ENCODE measurements at regions not wholly inside any gene's neighbourhood (a gene's known extent, or its start where the extent isn't known, plus 50 kb on each side); places are given as distances from the start of the nearest gene placed in this dataset.

- ChIA-PET POLR2A (no interaction called here), CTCF (ENCODE audit: low intra/inter-chr PET ratio, low total read pairs) (no interaction called here)
- TF ChIP-seq MAFF (IDR thresholded peaks at IDR 0.05; ENCODE audit: low read depth, low read length): no peak
- TF ChIP-seq GATAD2A (CRISPR knock-in tag; IDR thresholded peaks at IDR 0.05): no peak
- TF ChIP-seq HBP1 (CRISPR knock-in tag; IDR thresholded peaks at IDR 0.05; ENCODE audit: low read depth): no peak
- H2AFZ ChIP-seq (ENCODE audit: low read length): no peak overlapping the region
- FAIRE-seq: no peak
- H4K20me1 ChIP-seq (ENCODE audit: insufficient read depth, low read length): no peaks in the 10 kb centered on the region
- DNase-seq (ENCODE audit: low spot score): no peak
- no peaks in the 10 kb centered on the region for H3K4me1 ChIP-seq (ENCODE audit: insufficient read depth, low read length)
- ATAC-seq: no peak
- intact Hi-C loops (cut with micrococcal nuclease; ENCODE audit: unreplicated experiment): no loop called here
- WGBS (ENCODE audit: low lambda C conversion rate): 47% methylated on average over 2 of the region's 2 CpGs
- H3K9me3 ChIP-seq (ENCODE audit: low read length): no peaks in the 10 kb centered on the region
- H3K27me3 ChIP-seq (ENCODE audit: control insufficient read depth in 1 of 2, insufficient read depth in 2 of 2, low read length in 2 of 2): peaks cover 0 to 1% of the 10 kb centered on the region in 2 experiments; a peak in 1 of 5 replicates
- no peaks in the 10 kb centered on the region for H3K36me3 ChIP-seq (replicated peaks in 1 of 2; ENCODE audit: control insufficient read depth in 1 of 2, insufficient read depth in 2 of 2, low read length in 2 of 2)
- in situ Hi-C loops (cut with HindIII; ENCODE audit: extremely low pct_ligation_motif_present, low pct_unique_long_range_greater_than_20kb): no loop called here
- no peaks in the 10 kb centered on the region for H3K79me2 ChIP-seq (ENCODE audit: insufficient read depth, low read length)
- no peak overlapping the region for H3K4me3 ChIP-seq (replicated peaks in 1 of 3; ENCODE audit: insufficient read depth in 1 of 3, low read depth in 2 of 3, low read length in 3 of 3)
- no peak overlapping the region for H3K9ac ChIP-seq (ENCODE audit: insufficient read depth, low read depth, low read length)
- no peak overlapping the region for H3K27ac ChIP-seq (ENCODE audit: extremely low read length, insufficient read depth, low read length)
- no peak overlapping the region for H3K4me2 ChIP-seq (ENCODE audit: low read depth, low read length)
- no TSS peak for BruUV-seq (replicated peaks)
These were observed 121.8 kb downstream of the NOC3L start for GRCh38 chr10:94240901-94241300.

- Histone ChIP-seq H3K4me1 (ENCODE audit: insufficient read depth, low read length) (no peaks in the 10 kb centered on the region), H3K4me3 (replicated peaks in 1 of 3; ENCODE audit: insufficient read depth in 1 of 3, low read depth in 2 of 3, low read length in 3 of 3) (no peak overlapping the region), H3K79me2 (ENCODE audit: insufficient read depth, low read length) (no peaks in the 10 kb centered on the region), H4K20me1 (ENCODE audit: insufficient read depth, low read length) (no peaks in the 10 kb centered on the region), H3K9ac (ENCODE audit: insufficient read depth, low read depth, low read length) (no peak overlapping the region), H3K27me3 (ENCODE audit: control insufficient read depth in 1 of 2, insufficient read depth in 2 of 2, low read length in 2 of 2) (peaks cover 0 to 1% of the 10 kb centered on the region in 2 experiments; a peak in 2 of 5 replicates), H3K27ac (ENCODE audit: extremely low read length, insufficient read depth, low read length) (no peak overlapping the region), H2AFZ (ENCODE audit: low read length) (no peak overlapping the region), H3K9me3 (ENCODE audit: low read length) (no peaks in the 10 kb centered on the region), H3K4me2 (ENCODE audit: low read depth, low read length) (no peak overlapping the region), H3K36me3 (replicated peaks in 1 of 2; ENCODE audit: control insufficient read depth in 1 of 2, insufficient read depth in 2 of 2, low read length in 2 of 2) (no peaks in the 10 kb centered on the region)
- intact Hi-C loops (cut with micrococcal nuclease; ENCODE audit: unreplicated experiment) (no loop called here), in situ Hi-C loops (cut with HindIII; ENCODE audit: extremely low pct_ligation_motif_present, low pct_unique_long_range_greater_than_20kb) (no loop called here)
- no peak for TF ChIP-seq NFKBIZ (CRISPR knock-in tag; IDR thresholded peaks at IDR 0.05)
- no peak for TF ChIP-seq ZXDC (CRISPR knock-in tag; IDR thresholded peaks at IDR 0.05)
- TF ChIP-seq TFDP2 (CRISPR knock-in tag; IDR thresholded peaks at IDR 0.05): no peak
- no peak for FAIRE-seq
- ChIA-PET CTCF (ENCODE audit: low intra/inter-chr PET ratio, low total read pairs) (no interaction called here), POLR2A (no interaction called here)
- no TSS peak for BruUV-seq (replicated peaks)
- WGBS (ENCODE audit: low lambda C conversion rate): 46% methylated on average over 2 of the region's 2 CpGs
- DNase-seq (ENCODE audit: low spot score): no peak
- ATAC-seq: no peak
These were observed 111.6 kb downstream of the NOC3L start for GRCh38 chr10:94251098-94251497.
